ENCODE measurements at regions not wholly inside any gene's neighbourhood (a gene's known extent, or its start where the extent isn't known, plus 50 kb on each side); places are given as distances from the start of the nearest gene placed in this dataset.

DNA sequence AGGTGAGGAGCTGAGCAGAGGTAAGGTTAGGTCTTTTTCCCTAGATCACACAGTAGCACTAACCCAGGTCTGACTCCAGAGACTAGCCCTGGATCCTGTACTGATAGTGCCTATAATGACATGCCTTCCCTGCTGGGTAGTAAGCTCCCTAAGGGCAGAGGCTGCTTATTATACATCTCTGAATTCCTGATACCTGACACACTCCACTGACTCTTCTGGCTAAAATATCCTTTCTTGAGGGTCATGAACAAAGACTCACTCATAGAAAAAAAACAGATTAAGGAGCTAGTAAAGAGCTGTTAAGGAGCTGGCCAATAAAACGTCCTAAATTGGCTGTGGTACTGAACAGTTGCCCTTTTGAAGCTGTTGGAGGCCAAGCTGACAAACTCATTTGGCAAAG is 149.0 kb upstream of the ITGA1 start:
- in situ Hi-C loops (cut with HindIII; ENCODE audit: low pct_ligation_motif_present, low sequenced_read_pairs) = no loop called here
- no peak overlapping the region for H3K27ac ChIP-seq
- H3K4me3 ChIP-seq (ENCODE audit: low read depth, low read length) = no peak overlapping the region

DNA sequence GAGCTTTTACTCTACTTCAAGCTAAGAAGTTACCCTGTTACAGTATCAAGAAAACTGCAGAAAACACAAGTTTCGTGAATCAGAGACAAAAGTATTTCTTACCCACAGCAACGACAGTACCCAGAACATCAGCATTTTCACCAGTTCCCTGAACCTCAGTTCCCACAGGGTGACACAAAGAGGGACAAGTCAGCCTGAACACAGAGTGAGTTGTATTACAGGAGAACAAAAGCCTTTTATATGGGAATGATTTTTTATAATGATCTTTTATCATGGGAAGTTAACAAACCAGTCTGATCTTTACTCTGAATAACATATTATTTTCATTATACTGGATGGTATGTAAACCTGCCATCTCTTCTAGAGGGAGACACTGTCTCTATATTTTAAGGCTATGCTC is 139.0 kb upstream of the ITGA1 start:
- no peaks in the 10 kb centered on the region for H3K27me3 ChIP-seq (replicated peaks)
- in situ Hi-C loops (cut with HindIII; ENCODE audit: low pct_ligation_motif_present, low sequenced_read_pairs) = no loop called here
- H3K4me3 ChIP-seq (ENCODE audit: low read depth, low read length) = no peak overlapping the region
- no peak for DNase-seq
- H3K27ac ChIP-seq = no peak overlapping the region
- no peaks in the 10 kb centered on the region for H3K36me3 ChIP-seq (replicated peaks)
- TF ChIP-seq, protein P1, sequence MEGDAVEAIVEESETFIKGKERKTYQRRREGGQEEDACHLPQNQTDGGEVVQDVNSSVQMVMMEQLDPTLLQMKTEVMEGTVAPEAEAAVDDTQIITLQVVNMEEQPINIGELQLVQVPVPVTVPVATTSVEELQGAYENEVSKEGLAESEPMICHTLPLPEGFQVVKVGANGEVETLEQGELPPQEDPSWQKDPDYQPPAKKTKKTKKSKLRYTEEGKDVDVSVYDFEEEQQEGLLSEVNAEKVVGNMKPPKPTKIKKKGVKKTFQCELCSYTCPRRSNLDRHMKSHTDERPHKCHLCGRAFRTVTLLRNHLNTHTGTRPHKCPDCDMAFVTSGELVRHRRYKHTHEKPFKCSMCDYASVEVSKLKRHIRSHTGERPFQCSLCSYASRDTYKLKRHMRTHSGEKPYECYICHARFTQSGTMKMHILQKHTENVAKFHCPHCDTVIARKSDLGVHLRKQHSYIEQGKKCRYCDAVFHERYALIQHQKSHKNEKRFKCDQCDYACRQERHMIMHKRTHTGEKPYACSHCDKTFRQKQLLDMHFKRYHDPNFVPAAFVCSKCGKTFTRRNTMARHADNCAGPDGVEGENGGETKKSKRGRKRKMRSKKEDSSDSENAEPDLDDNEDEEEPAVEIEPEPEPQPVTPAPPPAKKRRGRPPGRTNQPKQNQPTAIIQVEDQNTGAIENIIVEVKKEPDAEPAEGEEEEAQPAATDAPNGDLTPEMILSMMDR (IDR thresholded peaks at IDR 0.05; ENCODE audit: low read depth, low read length, missing control alignments) = no peak

More for the DNA sequence above, 149.0 kb upstream of the ITGA1 start:
- Histone ChIP-seq H3K27me3 (replicated peaks) (no peaks in the 10 kb centered on the region), H3K36me3 (replicated peaks) (no peaks in the 10 kb centered on the region)
- DNase-seq = no peak
- TF ChIP-seq, protein P1 (IDR thresholded peaks at IDR 0.05; ENCODE audit: low read depth, low read length, missing control alignments) = no peak

DNA sequence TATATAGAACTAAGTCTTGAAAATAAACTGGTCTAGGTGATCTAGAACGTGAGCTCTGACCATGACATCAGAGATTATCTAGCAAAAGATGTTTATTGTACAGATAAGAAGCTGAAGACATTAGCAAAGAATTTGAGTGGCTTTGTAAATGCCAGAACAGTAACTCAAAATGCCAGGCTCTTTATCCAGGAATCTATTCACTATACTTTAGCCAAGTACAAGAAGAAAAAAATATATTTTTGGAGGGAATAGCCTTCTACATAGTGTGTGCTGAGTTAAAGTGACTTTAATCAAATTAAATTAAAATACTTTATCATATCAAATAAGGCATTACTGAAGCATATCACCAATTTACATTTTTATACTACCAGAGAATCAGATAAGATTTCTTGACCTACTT is 132.6 kb upstream of the ITGA1 start:
- TF ChIP-seq, protein P1 (IDR thresholded peaks at IDR 0.05; ENCODE audit: low read depth, low read length, missing control alignments) = no peak
- no peaks in the 10 kb centered on the region for H3K27me3 ChIP-seq (replicated peaks)
- no peak overlapping the region for H3K27ac ChIP-seq
- no peak for DNase-seq
- no peaks in the 10 kb centered on the region for H3K36me3 ChIP-seq (replicated peaks)
- in situ Hi-C loops (cut with HindIII; ENCODE audit: low pct_ligation_motif_present, low sequenced_read_pairs) = loop anchor here (25.0 kb wide), 1 partner anchor 1693 kb away; no protein-coding TSS in a partner anchor
- H3K4me3 ChIP-seq (ENCODE audit: low read depth, low read length) = no peak overlapping the region

DNA sequence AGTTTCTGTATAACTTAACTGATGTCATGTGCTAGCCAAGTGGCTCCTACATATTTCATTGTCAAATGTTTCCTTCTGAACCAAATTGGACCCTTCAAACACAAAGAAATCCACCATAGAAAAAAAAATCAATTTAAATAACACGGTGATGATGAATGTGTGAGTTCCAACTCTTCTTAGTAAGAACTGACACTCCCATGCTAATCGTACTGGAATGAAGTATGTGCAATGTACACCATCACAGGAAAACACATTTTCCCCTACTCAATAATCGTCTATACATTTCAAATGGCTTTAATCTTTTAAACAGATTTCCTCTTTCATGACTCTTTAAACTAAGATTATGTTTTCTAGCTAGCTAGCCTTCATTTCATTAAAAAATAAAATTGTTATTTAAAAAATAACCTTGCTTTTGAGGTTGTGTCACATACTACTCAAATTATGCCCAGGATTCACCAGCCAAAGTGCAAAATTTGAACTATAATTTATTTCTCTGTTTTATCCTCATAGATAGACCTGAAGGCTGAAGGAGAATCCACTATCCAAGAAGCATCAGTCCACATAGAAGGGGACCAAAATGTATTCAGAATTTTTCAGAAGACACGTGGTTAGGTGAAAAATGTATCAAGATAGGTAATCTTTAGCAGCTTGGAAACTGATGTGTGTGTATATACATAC is 131.0 kb upstream of the ITGA1 start:
- in situ Hi-C loops (cut with HindIII; ENCODE audit: low pct_ligation_motif_present, low sequenced_read_pairs) = loop anchor here (25.0 kb wide), 1 partner anchor 1694 kb away; no protein-coding TSS in a partner anchor
- TF ChIP-seq, protein P1 (IDR thresholded peaks at IDR 0.05; ENCODE audit: low read depth, low read length, missing control alignments) = no peak
- no peak overlapping the region for H3K4me3 ChIP-seq (ENCODE audit: low read depth, low read length)
- no peak overlapping the region for H3K27ac ChIP-seq
- no peaks in the 10 kb centered on the region for H3K36me3 ChIP-seq (replicated peaks)
- H3K27me3 ChIP-seq (replicated peaks) = no peaks in the 10 kb centered on the region
- DNase-seq = no peak

DNA sequence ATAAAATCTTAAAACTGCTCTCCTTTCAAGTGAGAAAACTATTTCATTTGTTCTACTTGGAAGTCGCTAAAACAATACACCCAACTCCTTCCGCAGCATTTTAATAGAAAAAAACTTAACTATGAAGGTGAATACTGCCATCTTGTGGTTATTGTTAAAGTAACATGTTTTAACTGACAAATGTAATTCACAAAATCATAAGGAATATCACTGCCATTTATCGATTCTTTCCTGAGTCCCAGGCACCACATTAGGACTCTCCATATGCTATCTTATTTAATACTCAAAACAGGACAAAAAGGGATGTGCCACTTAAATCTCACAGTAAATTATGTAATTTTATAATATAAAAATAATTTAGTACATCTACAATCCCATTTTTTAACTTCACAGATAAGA is 130.5 kb upstream of the ITGA1 start:
- Histone ChIP-seq H3K4me3 (ENCODE audit: low read depth, low read length) (no peak overlapping the region), H3K27ac (no peak overlapping the region), H3K27me3 (replicated peaks) (no peaks in the 10 kb centered on the region), H3K36me3 (replicated peaks) (no peaks in the 10 kb centered on the region)
- in situ Hi-C loops (cut with HindIII; ENCODE audit: low pct_ligation_motif_present, low sequenced_read_pairs) = loop anchor here (25.0 kb wide), 1 partner anchor 1695 kb away; no protein-coding TSS in a partner anchor
- TF ChIP-seq, protein P1 (IDR thresholded peaks at IDR 0.05; ENCODE audit: low read depth, low read length, missing control alignments) = peak; percentile 24
- no peak for DNase-seq

DNA sequence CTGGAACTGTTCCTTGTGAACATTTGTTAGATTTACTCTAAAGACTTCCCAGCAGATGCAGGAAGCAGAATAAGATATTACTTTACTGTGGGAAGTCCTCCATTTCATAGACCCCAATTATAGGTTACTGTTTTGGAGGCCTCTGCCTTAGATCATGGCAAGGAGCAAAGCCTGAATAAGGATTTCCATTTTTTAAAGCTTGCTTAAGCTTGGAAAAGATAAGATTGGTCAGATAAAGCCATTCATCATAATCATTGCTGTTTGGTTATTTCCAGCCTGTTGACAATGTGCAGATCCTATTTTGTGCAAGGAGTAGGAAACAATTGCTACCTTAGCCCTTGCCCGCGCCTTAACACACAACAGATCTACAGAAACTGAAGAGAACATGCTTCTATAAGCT is 129.5 kb upstream of the ITGA1 start:
- DNase-seq = no peak
- in situ Hi-C loops (cut with HindIII; ENCODE audit: low pct_ligation_motif_present, low sequenced_read_pairs) = loop anchor here (25.0 kb wide), 1 partner anchor 1696 kb away; no protein-coding TSS in a partner anchor
- no peaks in the 10 kb centered on the region for H3K36me3 ChIP-seq (replicated peaks)
- H3K4me3 ChIP-seq (ENCODE audit: low read depth, low read length) = no peak overlapping the region
- no peaks in the 10 kb centered on the region for H3K27me3 ChIP-seq (replicated peaks)
- H3K27ac ChIP-seq = no peak overlapping the region
- TF ChIP-seq, protein P1 (IDR thresholded peaks at IDR 0.05; ENCODE audit: low read depth, low read length, missing control alignments) = no peak
